ENCODE measurements at regions not wholly inside any gene's neighbourhood (a gene's known extent, or its start where the extent isn't known, plus 50 kb on each side); places are given as distances from the start of the nearest gene placed in this dataset.
A peak's percentile ranks its signal among the peaks of the same experiment; 100 is the strongest.

- TF ChIP-seq CTCF (conservative IDR thresholded peaks at IDR 0.05), result no peak
- Histone ChIP-seq H3K23ac (ENCODE audit: insufficient read length, low read depth, low read length) (no peak overlapping the region), H2AK5ac (ENCODE audit: insufficient read length, low read length) (no peak overlapping the region), H3K4ac (ENCODE audit: low read depth, low read length) (no peak overlapping the region), H4K5ac (ENCODE audit: insufficient read length, low read depth, low read length) (no peak overlapping the region), H2BK20ac (ENCODE audit: low read depth, low read length, poor library complexity, severe bottlenecking) (no peak overlapping the region), H2BK120ac (ENCODE audit: low read depth, low read length, poor library complexity, severe bottlenecking) (no peak overlapping the region), H3K27me3 (ENCODE audit: insufficient read depth, low read length) (no peaks in the 10 kb centered on the region), H3K14ac (ENCODE audit: insufficient read depth, low read length) (no peak overlapping the region), H2BK15ac (ENCODE audit: low read depth, low read length) (no peak overlapping the region), H3K79me1 (ENCODE audit: insufficient read depth, low read depth, low read length, poor library complexity, severe bottlenecking) (no peaks in the 10 kb centered on the region), H3K56ac (ENCODE audit: insufficient read length, low read depth, low read length) (no peak overlapping the region), H3K9ac (ENCODE audit: extremely low read depth, insufficient read length, low read length) (no peak overlapping the region), H3K23me2 (ENCODE audit: insufficient read length, low read depth, low read length, poor library complexity, severe bottlenecking) (no peaks in the 10 kb centered on the region), H2AFZ (ENCODE audit: low read length) (no peak overlapping the region), H2BK5ac (ENCODE audit: insufficient read length, low read length) (no peak overlapping the region), H3K9me3 (ENCODE audit: control insufficient read depth, low read depth, low read length) (no peaks in the 10 kb centered on the region), H3K4me1 (ENCODE audit: insufficient read depth, low read length) (no peaks in the 10 kb centered on the region), H4K8ac (replicated peaks; ENCODE audit: insufficient read length, low read depth, low read length) (no peak overlapping the region), H4K91ac (ENCODE audit: insufficient read length, low read depth, low read length) (no peak overlapping the region), H3K79me2 (ENCODE audit: insufficient read depth, low read length) (no peaks in the 10 kb centered on the region), H3K4me2 (ENCODE audit: insufficient read depth, insufficient read length, low read length) (no peak overlapping the region), H3T11ph (ENCODE audit: low read length) (no peak overlapping the region), H4K20me1 (ENCODE audit: control insufficient read depth, insufficient read depth, insufficient read length) (no peaks in the 10 kb centered on the region), H3K18ac (ENCODE audit: insufficient read length, low read depth, low read length) (no peak overlapping the region), H3K27ac (ENCODE audit: insufficient read length, low read depth, low read length) (no peak overlapping the region), H2BK12ac (ENCODE audit: insufficient read length, low read depth, low read length) (no peak overlapping the region)
- H3K4me3 Mint-ChIP-seq, result no peak overlapping the region
- no peaks in the 10 kb centered on the region; a peak in 1 of 7 replicates for H3K36me3 Mint-ChIP-seq (ENCODE audit: insufficient read depth in 1 of 3, low read depth in 3 of 3)
- H3K27me3 Mint-ChIP-seq (ENCODE audit: low read depth), result no peaks in the 10 kb centered on the region
- DNase-seq, result no peak
- no CpG with 5 or more reads among the region's 1 CpG for WGBS (ENCODE audit: extremely low coverage, insufficient read length, low lambda C conversion rate)
- no peaks in the 10 kb centered on the region for H3K9me3 Mint-ChIP-seq
- peak overlapping the region in 2 of 3 experiments; percentile 36 to 46; a peak in 2 of 7 replicates for H3K27ac Mint-ChIP-seq
- H3K4me1 Mint-ChIP-seq, result peaks cover 28% of the 10 kb centered on the region in 2 experiments
Measured at GRCh38 chr20:12591949-12592470, 416.8 kb upstream of the SPTLC3 start.
